Prostate gland (tissue), 2 donors: ENCODE measurements at regions not wholly inside any gene's neighbourhood (a gene's known extent, or its start where the extent isn't known, plus 50 kb on each side); places are given as distances from the start of the nearest gene placed in this dataset.

Experiments
- POLR2A ChIP-seq: fragments of 450-650 bp; IDR thresholded peaks from one replicate; pipeline ENCODE4 v1.6.1; 2016; ENCODE audit warnings: antibody characterized with exemption, mild to moderate bottlenecking
- TF ChIP-seq, protein P1 (sequence below), 4 experiments: fragments of 200-600 bp in 2 of 4; fragments of 450-650 bp in 2 of 4; sonication (generic) in 2 of 4; IDR thresholded peaks; 1 replicate in 3 of 4; 2 replicates in 1 of 4; pipeline ENCODE4 v1.5.1; 2016 to 2019; ENCODE audit warnings: antibody characterized with exemption in 4 of 4, mild to moderate bottlenecking in 2 of 4, moderate library complexity in 2 of 4

DNA sequence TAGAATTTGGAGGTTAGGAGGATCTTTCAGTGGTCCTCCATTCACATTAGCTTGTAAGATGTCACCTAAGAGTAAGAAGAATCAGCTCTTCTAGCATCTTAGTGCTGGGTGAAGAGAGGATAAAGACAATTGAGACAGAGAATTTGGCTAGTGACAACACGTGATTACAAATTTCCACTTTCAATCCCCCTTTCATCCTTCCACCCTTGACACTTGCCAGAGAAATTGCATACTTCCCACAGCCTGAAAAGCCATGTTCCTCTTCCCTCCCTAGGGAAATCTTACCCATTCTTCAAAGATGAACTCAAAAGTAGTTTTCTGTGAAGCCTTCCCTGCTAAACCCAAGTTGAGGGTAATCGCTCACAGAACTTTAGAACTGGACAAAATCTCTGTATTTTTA lies 282.6 kb upstream of the PTGER4 start:
- TF ChIP-seq POLR2A, result no peak
- TF ChIP-seq, protein P1, sequence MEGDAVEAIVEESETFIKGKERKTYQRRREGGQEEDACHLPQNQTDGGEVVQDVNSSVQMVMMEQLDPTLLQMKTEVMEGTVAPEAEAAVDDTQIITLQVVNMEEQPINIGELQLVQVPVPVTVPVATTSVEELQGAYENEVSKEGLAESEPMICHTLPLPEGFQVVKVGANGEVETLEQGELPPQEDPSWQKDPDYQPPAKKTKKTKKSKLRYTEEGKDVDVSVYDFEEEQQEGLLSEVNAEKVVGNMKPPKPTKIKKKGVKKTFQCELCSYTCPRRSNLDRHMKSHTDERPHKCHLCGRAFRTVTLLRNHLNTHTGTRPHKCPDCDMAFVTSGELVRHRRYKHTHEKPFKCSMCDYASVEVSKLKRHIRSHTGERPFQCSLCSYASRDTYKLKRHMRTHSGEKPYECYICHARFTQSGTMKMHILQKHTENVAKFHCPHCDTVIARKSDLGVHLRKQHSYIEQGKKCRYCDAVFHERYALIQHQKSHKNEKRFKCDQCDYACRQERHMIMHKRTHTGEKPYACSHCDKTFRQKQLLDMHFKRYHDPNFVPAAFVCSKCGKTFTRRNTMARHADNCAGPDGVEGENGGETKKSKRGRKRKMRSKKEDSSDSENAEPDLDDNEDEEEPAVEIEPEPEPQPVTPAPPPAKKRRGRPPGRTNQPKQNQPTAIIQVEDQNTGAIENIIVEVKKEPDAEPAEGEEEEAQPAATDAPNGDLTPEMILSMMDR (IDR thresholded peaks at IDR 0.05), result no peak
